Thyroid gland (tissue), 4 donors: ENCODE measurements at regions not wholly inside any gene's neighbourhood (a gene's known extent, or its start where the extent isn't known, plus 50 kb on each side); places are given as distances from the start of the nearest gene placed in this dataset.

Experiments used
- DNase-seq, 2 donors: peaks; one replicate each; pipeline ENCODE4 v3.0.0-alpha.2; 2019
- H3K27ac ChIP-seq, 3 donors: fragments of 200-600 bp; sonication (generic); 1 replicate in 2 of 3; 2 replicates in 1 of 3; pipeline ENCODE4 v1.5.1; 2016 to 2019; ENCODE audit warnings: mild to moderate bottlenecking in 1 of 3, moderate library complexity in 1 of 3
- H3K27me3 ChIP-seq: fragments of 200-600 bp; sonication (generic); one replicate; pipeline ENCODE4 v1.5.1; 2019
- H3K36me3 ChIP-seq, 2 donors: fragments of 200-600 bp; sonication (generic); one replicate each; pipeline ENCODE4 v1.5.1; 2016 to 2019
- H3K4me1 ChIP-seq, 2 donors: fragments of 200-600 bp; sonication (generic); one replicate each; pipeline ENCODE4 v1.5.1; 2017 to 2019
- H3K4me3 ChIP-seq, 3 donors: fragments of 200-600 bp; sonication (generic); replicated peaks in 1 of 3; 1 replicate in 2 of 3; 2 replicates in 1 of 3; pipeline ENCODE4 v1.5.1; 2016; ENCODE audit warnings: mild to moderate bottlenecking in 1 of 3
- H3K9me3 ChIP-seq: fragments of 200-600 bp; sonication (generic); one replicate; pipeline ENCODE4 v1.5.1; 2017
- POLR2A ChIP-seq, 2 donors: fragments of 450-650 bp; IDR thresholded peaks; one replicate each; pipeline ENCODE4 v1.6.1; 2017; ENCODE audit warnings: antibody characterized with exemption in 2 of 2, mild to moderate bottlenecking in 2 of 2, moderate library complexity in 1 of 2
- WGBS, 2 donors: methylation state at CpG; one replicate each; pipeline ENCODE4 v1.1.5; 2017; 5-methylcytosine and 5-hydroxymethylcytosine counted together
- intact Hi-C: fragments of 100-400 bp; cut with DNase I; formaldehyde crosslinking; loops from one replicate; pipeline ENCODE4 v1.15.1; 2023
- TF ChIP-seq, protein P1 (sequence below), 6 experiments: fragments of 200-600 bp in 3 of 6; fragments of 450-650 bp in 3 of 6; sonication (generic) in 3 of 6; IDR thresholded peaks; one replicate each; pipeline ENCODE4 v1.5.1; 2016 to 2019; ENCODE audit warnings: antibody characterized with exemption in 6 of 6, mild to moderate bottlenecking in 2 of 6, inconsistent platforms in 1 of 6, moderate library complexity in 1 of 6

DNA sequence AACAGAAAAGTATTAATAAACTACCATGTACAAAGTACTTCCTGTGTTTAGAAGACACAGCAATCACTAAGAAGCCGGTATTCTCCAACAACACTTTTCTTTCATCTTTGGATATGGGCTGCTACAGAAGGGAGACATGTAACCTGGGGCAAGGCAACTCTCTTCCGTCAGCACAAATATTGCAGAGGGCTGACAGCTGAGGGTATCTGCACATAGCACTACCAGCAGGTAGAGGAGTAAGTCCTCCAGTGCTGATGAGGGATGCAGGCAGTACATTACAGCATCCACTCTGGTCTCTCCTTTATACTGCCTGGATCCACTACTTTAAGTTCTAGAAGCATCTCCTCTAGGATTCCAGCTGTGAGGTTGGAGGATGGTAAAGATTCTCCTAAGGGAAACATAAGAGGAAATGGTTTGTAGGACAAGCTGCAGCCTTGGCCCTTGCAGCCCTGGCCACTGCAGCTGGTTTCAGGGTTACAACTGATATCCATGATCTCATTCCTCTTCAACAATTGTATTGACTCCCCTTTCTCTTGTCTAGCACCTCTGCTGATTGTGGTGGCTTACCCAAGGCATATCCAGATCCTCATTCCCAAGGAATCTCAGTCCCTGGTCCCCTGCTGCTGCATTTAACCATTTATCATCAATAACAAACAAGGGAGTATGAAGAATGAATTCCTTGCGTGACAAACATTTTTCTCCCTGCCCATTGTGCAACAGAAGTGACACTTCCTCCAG is 110.7 kb upstream of the ADGRF1 start:
- Histone ChIP-seq H3K9me3 (no peaks in the 10 kb centered on the region), H3K4me1 (peaks cover 0 to 12% of the 10 kb centered on the region in 2 donors), H3K27me3 (no peaks in the 10 kb centered on the region), H3K27ac (no peak overlapping the region), H3K4me3 (no peak overlapping the region), H3K36me3 (no peaks in the 10 kb centered on the region)
- DNase-seq: no peak
- TF ChIP-seq, protein P1, sequence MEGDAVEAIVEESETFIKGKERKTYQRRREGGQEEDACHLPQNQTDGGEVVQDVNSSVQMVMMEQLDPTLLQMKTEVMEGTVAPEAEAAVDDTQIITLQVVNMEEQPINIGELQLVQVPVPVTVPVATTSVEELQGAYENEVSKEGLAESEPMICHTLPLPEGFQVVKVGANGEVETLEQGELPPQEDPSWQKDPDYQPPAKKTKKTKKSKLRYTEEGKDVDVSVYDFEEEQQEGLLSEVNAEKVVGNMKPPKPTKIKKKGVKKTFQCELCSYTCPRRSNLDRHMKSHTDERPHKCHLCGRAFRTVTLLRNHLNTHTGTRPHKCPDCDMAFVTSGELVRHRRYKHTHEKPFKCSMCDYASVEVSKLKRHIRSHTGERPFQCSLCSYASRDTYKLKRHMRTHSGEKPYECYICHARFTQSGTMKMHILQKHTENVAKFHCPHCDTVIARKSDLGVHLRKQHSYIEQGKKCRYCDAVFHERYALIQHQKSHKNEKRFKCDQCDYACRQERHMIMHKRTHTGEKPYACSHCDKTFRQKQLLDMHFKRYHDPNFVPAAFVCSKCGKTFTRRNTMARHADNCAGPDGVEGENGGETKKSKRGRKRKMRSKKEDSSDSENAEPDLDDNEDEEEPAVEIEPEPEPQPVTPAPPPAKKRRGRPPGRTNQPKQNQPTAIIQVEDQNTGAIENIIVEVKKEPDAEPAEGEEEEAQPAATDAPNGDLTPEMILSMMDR (IDR thresholded peaks at IDR 0.05): no peak
- TF ChIP-seq POLR2A (IDR thresholded peaks at IDR 0.05): no peak
- intact Hi-C loops: no loop called here
- 86 to 88% methylated on average over 3 of the region's 3 CpGs for WGBS, 2 donors

GRCh38 chr6:47151232-47151898 is 109.2 kb upstream of the ADGRF1 start:
- H3K27me3 ChIP-seq: no peaks in the 10 kb centered on the region
- WGBS, 2 donors: 91 to 93% methylated on average over 8 of the region's 8 CpGs
- no peaks in the 10 kb centered on the region for H3K9me3 ChIP-seq
- no peak overlapping the region for H3K27ac ChIP-seq
- intact Hi-C loops: no loop called here
- peaks cover 0 to 18% of the 10 kb centered on the region in 2 donors for H3K4me1 ChIP-seq
- no peaks in the 10 kb centered on the region for H3K36me3 ChIP-seq
- no peak overlapping the region for H3K4me3 ChIP-seq
- no peak for DNase-seq
- TF ChIP-seq POLR2A (IDR thresholded peaks at IDR 0.05): no peak

GRCh38 chr6:47149554-47149953 is 107.4 kb upstream of the ADGRF1 start:
- Histone ChIP-seq H3K4me3 (no peak overlapping the region), H3K9me3 (no peaks in the 10 kb centered on the region), H3K4me1 (peaks cover 0 to 11% of the 10 kb centered on the region in 2 donors), H3K27me3 (no peaks in the 10 kb centered on the region), H3K27ac (no peak overlapping the region), H3K36me3 (no peaks in the 10 kb centered on the region)
- intact Hi-C loops: no loop called here
- DNase-seq: no peak
- 74 to 76% methylated on average over 2 of the region's 2 CpGs for WGBS, 2 donors
- TF ChIP-seq, protein P1 (IDR thresholded peaks at IDR 0.05): no peak
- no peak for TF ChIP-seq POLR2A (IDR thresholded peaks at IDR 0.05)

GRCh38 chr6:47149066-47149465 is 106.9 kb upstream of the ADGRF1 start:
- peaks cover 0 to 11% of the 10 kb centered on the region in 2 donors for H3K4me1 ChIP-seq
- intact Hi-C loops: no loop called here
- no peak overlapping the region for H3K27ac ChIP-seq
- WGBS, 2 donors: 93% methylated on average over 2 of the region's 2 CpGs
- no peak for DNase-seq
- no peaks in the 10 kb centered on the region for H3K9me3 ChIP-seq
- H3K4me3 ChIP-seq: no peak overlapping the region
- no peak for TF ChIP-seq POLR2A (IDR thresholded peaks at IDR 0.05)
- TF ChIP-seq, protein P1 (IDR thresholded peaks at IDR 0.05): no peak
- H3K27me3 ChIP-seq: no peaks in the 10 kb centered on the region
- H3K36me3 ChIP-seq: no peaks in the 10 kb centered on the region

DNA sequence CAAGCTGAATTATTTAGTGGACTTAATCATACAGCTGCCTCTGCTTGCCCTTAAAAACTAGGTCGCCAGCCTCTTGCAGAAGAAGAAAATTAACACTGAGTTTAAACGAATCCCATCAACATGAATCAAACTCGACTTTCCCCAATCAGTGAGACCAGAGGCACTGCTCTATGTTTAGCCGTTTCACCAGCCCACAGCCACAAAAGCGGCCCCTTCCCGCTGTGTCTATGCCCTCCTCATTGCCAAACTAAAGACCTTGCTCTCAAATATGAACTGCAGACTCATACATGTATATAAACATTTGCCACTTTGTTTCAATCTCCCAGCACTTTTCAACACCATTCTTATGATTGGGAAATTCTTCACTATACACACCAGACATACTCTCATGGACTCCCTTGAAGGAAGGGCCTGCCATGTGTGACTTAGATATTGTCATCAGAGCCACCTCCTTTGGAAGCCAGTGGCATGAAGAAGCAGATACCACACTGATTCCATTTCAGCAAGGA is 105.8 kb upstream of the ADGRF1 start:
- Histone ChIP-seq H3K36me3 (no peaks in the 10 kb centered on the region), H3K9me3 (no peaks in the 10 kb centered on the region), H3K4me1 (peaks cover 0 to 11% of the 10 kb centered on the region in 2 donors), H3K27me3 (no peaks in the 10 kb centered on the region), H3K27ac (no peak overlapping the region), H3K4me3 (no peak overlapping the region)
- WGBS, 2 donors: 81 to 85% methylated on average over 6 of the region's 6 CpGs
- TF ChIP-seq POLR2A (IDR thresholded peaks at IDR 0.05): no peak
- TF ChIP-seq, protein P1 (IDR thresholded peaks at IDR 0.05): no peak
- intact Hi-C loops: no loop called here
- no peak for DNase-seq
